Stomach (tissue), 4 donors: ENCODE measurements at regions not wholly inside any gene's neighbourhood (a gene's known extent, or its start where the extent isn't known, plus 50 kb on each side); places are given as distances from the start of the nearest gene placed in this dataset.

Source experiments
- POLR2A ChIP-seq, 4 donors: fragments of 450-650 bp; IDR thresholded peaks; one replicate each; pipeline ENCODE4 v1.6.1; 2016; ENCODE audit warnings: antibody characterized with exemption in 4 of 4, control low read depth in 2 of 4, mild to moderate bottlenecking in 1 of 4, moderate library complexity in 1 of 4
- POLR2AphosphoS5 ChIP-seq, 3 donors: sonication (generic); formaldehyde crosslinking; IDR thresholded peaks; one replicate each; pipeline ENCODE4 v1.6.1; 2016; ENCODE audit warnings: antibody characterized with exemption in 3 of 3
- TF ChIP-seq, protein P1 (sequence below), 7 experiments: fragments of 450-650 bp in 4 of 7; fragments of 200-600 bp in 3 of 7; sonication (generic) in 3 of 7; IDR thresholded peaks; one replicate each; pipeline ENCODE4 v1.5.1; 2016 to 2019; ENCODE audit warnings: antibody characterized with exemption in 7 of 7, control low read depth in 2 of 7, mild to moderate bottlenecking in 1 of 7

DNA sequence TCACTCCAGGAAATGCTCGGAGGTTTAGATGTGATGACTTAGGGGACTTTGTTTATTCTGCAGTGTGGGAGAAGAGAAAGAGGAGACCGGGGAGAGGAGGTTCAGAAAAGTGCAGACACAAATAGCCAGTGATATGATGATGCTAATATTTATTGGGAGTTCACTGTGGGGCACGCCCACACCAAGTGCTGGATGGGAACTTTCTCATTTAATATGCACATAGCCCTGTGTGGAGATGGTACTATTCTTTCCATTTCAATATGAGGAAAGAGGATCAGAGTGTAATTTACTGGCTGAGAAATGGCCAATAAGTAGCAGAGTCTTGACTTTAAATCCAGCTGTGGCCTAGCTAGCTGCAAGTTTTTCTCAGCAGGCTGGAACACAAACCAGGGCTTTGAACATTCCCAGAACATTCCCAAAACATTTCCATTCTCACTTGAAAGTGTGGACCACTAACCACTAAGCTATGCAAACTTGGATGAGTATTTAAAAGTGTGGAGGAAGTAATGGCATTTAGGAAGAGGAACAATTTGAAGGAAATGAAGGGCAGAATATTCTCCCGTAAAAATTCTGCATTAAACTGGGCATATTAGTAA lies 231.7 kb downstream of the HS3ST1 start:
- TF ChIP-seq, protein P1, sequence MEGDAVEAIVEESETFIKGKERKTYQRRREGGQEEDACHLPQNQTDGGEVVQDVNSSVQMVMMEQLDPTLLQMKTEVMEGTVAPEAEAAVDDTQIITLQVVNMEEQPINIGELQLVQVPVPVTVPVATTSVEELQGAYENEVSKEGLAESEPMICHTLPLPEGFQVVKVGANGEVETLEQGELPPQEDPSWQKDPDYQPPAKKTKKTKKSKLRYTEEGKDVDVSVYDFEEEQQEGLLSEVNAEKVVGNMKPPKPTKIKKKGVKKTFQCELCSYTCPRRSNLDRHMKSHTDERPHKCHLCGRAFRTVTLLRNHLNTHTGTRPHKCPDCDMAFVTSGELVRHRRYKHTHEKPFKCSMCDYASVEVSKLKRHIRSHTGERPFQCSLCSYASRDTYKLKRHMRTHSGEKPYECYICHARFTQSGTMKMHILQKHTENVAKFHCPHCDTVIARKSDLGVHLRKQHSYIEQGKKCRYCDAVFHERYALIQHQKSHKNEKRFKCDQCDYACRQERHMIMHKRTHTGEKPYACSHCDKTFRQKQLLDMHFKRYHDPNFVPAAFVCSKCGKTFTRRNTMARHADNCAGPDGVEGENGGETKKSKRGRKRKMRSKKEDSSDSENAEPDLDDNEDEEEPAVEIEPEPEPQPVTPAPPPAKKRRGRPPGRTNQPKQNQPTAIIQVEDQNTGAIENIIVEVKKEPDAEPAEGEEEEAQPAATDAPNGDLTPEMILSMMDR (IDR thresholded peaks at IDR 0.05) = no peak
- no peak for TF ChIP-seq POLR2AphosphoS5 (IDR thresholded peaks at IDR 0.05)
- TF ChIP-seq POLR2A (IDR thresholded peaks at IDR 0.05) = no peak
